HepG2 (cell line): ENCODE measurements at regions not wholly inside any gene's neighbourhood (a gene's known extent, or its start where the extent isn't known, plus 50 kb on each side); places are given as distances from the start of the nearest gene placed in this dataset.

Source experiments
- HOXA5 ChIP-seq: sonication (generic); formaldehyde crosslinking; IDR thresholded peaks from 2 replicates; pipeline ENCODE4 v1.4.0; 2020; ENCODE audit warnings: missing genetic modification reagents
- TF ChIP-seq, protein P1 (sequence below): sonication (generic); formaldehyde crosslinking; IDR thresholded peaks from 2 replicates; pipeline ENCODE4 v1.5.0; 2020; ENCODE audit warnings: mild to moderate bottlenecking, missing genetic modification reagents, moderate library complexity

DNA sequence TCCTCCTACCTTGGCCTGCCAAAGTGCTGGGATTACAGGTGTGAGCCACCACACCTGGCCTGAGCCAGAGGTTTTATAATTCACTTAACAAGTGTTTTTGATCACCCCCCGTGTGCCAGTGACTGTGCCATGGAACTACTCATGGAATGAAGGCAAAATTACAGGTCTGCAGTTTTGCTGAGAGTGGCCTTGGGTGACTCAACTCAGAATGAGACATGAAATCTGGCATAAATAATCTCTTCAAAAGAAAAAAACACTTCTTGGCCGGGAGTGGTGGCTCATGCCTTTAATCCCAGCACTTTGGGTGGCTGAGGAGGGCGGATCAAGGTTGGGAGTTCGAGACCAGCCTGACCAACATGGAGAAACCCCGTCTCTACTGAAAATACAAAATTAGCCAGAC, 166.9 kb upstream of the SALL4 start:
- TF ChIP-seq HOXA5 (CRISPR knock-in tag): no peak
- TF ChIP-seq, protein P1, sequence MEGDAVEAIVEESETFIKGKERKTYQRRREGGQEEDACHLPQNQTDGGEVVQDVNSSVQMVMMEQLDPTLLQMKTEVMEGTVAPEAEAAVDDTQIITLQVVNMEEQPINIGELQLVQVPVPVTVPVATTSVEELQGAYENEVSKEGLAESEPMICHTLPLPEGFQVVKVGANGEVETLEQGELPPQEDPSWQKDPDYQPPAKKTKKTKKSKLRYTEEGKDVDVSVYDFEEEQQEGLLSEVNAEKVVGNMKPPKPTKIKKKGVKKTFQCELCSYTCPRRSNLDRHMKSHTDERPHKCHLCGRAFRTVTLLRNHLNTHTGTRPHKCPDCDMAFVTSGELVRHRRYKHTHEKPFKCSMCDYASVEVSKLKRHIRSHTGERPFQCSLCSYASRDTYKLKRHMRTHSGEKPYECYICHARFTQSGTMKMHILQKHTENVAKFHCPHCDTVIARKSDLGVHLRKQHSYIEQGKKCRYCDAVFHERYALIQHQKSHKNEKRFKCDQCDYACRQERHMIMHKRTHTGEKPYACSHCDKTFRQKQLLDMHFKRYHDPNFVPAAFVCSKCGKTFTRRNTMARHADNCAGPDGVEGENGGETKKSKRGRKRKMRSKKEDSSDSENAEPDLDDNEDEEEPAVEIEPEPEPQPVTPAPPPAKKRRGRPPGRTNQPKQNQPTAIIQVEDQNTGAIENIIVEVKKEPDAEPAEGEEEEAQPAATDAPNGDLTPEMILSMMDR (CRISPR knock-in tag): no peak
